ENCODE measurements at regions not wholly inside any gene's neighbourhood (a gene's known extent, or its start where the extent isn't known, plus 50 kb on each side); places are given as distances from the start of the nearest gene placed in this dataset.

GRCh38 chr14:87725318-87725717 is 267.7 kb downstream of the GALC start:
- Histone ChIP-seq H3K36me3 (ENCODE audit: control insufficient read depth in 4 of 4, insufficient read depth in 3 of 4, low read depth in 1 of 4, low read length in 3 of 4) (no peaks in the 10 kb centered on the region), H3K9ac (ENCODE audit: low read depth in 1 of 2, low read length in 2 of 2) (no peak overlapping the region), H3K27ac (ENCODE audit: low read depth in 1 of 2, low read length in 2 of 2) (no peak overlapping the region), H3K9me3 (ENCODE audit: control insufficient read depth in 4 of 4, low read length in 3 of 4) (no peaks in the 10 kb centered on the region), H3K27me3 (ENCODE audit: control insufficient read depth in 4 of 4, insufficient read depth in 4 of 4, low read length in 3 of 4) (peaks cover 0 to 4% (median under 1%) of the 10 kb centered on the region in 4 donors), H3K4me3 (ENCODE audit: low read depth in 1 of 3, low read length in 3 of 3) (no peak overlapping the region), H3K4me1 (ENCODE audit: control insufficient read depth in 4 of 4, insufficient read depth in 4 of 4, low read length in 3 of 4) (no peaks in the 10 kb centered on the region)
- 79% methylated on average over 4 of the region's 4 CpGs for WGBS
- DNase-seq (ENCODE audit: low spot score) = no peak
- no peak for TF ChIP-seq TAF1 (conservative IDR thresholded peaks at IDR 0.05)
- no peak for TF ChIP-seq JUND (IDR thresholded peaks at IDR 0.05)
- TF ChIP-seq RXRA (IDR thresholded peaks at IDR 0.05) = no peak
- TF ChIP-seq EGR1 (IDR thresholded peaks at IDR 0.05; ENCODE audit: low read depth in 2 of 2) = no peak
- no peak for TF ChIP-seq HNF4A (conservative IDR thresholded peaks at IDR 0.05)
- TF ChIP-seq SP1 (IDR thresholded peaks at IDR 0.05) = no peak
- TF ChIP-seq RAD21 (IDR thresholded peaks at IDR 0.05) = no peak
- no peak for TF ChIP-seq HNF4G (IDR thresholded peaks at IDR 0.05)
- no peak for TF ChIP-seq FOXA2 (IDR thresholded peaks at IDR 0.05)
- TF ChIP-seq YY1 (IDR thresholded peaks at IDR 0.05) = no peak
- TF ChIP-seq ATF3 (IDR thresholded peaks at IDR 0.05) = no peak
- TF ChIP-seq CTCF (IDR thresholded peaks at IDR 0.05; ENCODE audit: low read depth, low read length, missing input control) = no peak
- no peak for TF ChIP-seq GABPA (IDR thresholded peaks at IDR 0.05 in 1 of 2, conservative IDR thresholded peaks at IDR 0.05 in 1 of 2)
- TF ChIP-seq MAX (IDR thresholded peaks at IDR 0.05) = no peak
- TF ChIP-seq ZBTB33 (IDR thresholded peaks at IDR 0.05) = no peak
- no peak for TF ChIP-seq NR2F2 (IDR thresholded peaks at IDR 0.05)
- TF ChIP-seq REST (IDR thresholded peaks at IDR 0.05) = no peak
- TF ChIP-seq FOXA1 (IDR thresholded peaks at IDR 0.05) = no peak
